Ascending aorta (tissue), 2 donors: ENCODE measurements at regions not wholly inside any gene's neighbourhood (a gene's known extent, or its start where the extent isn't known, plus 50 kb on each side); places are given as distances from the start of the nearest gene placed in this dataset.
"Not testable (repeated sequence)": the region's sequence is repeated elsewhere in the genome, so short reads cannot be mapped to it uniquely, and the experiment has no call there.

Experiments
- DNase-seq, 2 donors: peaks; one replicate each; pipeline ENCODE4 v3.0.0-alpha.2; 2019; ENCODE audit warnings: low spot score in 2 of 2
- H3K27ac ChIP-seq, 2 donors: fragments of 200-600 bp; sonication (generic); one replicate each; pipeline ENCODE4 v1.5.1; 2016 to 2017; ENCODE audit warnings: mild to moderate bottlenecking in 1 of 2
- H3K27me3 ChIP-seq: fragments of 200-600 bp; sonication (generic); one replicate; pipeline ENCODE4 v1.5.1; 2017
- H3K36me3 ChIP-seq, 2 donors: fragments of 200-600 bp; sonication (generic); one replicate each; pipeline ENCODE4 v1.5.1; 2016
- H3K4me1 ChIP-seq, 2 donors: fragments of 200-600 bp; sonication (generic); one replicate each; pipeline ENCODE4 v1.5.1; 2016 to 2017; ENCODE audit warnings: mild to moderate bottlenecking in 1 of 2
- H3K4me3 ChIP-seq, 2 donors: fragments of 200-600 bp; sonication (generic); one replicate each; pipeline ENCODE4 v1.5.1; 2016 to 2017; ENCODE audit warnings: mild to moderate bottlenecking in 1 of 2
- H3K9me3 ChIP-seq, 2 donors: fragments of 200-600 bp; sonication (generic); one replicate each; pipeline ENCODE4 v1.5.1; 2016
- intact Hi-C: fragments of 100-400 bp; cut with DNase I; formaldehyde crosslinking; loops from one replicate; pipeline ENCODE4 v1.15.1; 2023
- TF ChIP-seq, protein P1 (sequence below), 3 experiments: fragments of 200-600 bp in 2 of 3; fragments of 450-650 bp in 1 of 3; sonication (generic) in 2 of 3; IDR thresholded peaks; one replicate each; pipeline ENCODE4 v1.5.1; 2016 to 2019; ENCODE audit warnings: antibody characterized with exemption in 3 of 3, mild to moderate bottlenecking in 1 of 3, moderate library complexity in 1 of 3

DNA sequence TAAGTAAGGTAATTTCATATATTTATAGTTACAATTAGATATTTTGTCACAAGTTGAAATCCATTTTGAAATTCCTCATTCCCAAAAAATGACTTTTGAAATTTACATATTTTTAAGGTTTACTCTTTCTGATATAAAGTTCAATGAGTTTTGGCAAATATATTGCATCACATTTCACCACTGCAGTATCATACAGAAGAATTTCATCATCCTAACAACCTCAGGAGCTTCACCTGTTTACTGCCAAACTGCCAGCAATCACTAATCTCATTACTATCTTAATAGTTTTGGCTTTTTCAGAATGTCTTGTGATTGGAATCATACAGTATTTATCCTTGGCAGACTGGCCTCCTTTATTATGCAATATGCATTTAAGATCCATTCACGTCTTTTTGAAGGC, 1578.9 kb downstream of the REEP3 start:
- DNase-seq: no peak
- H3K27me3 ChIP-seq: no peaks in the 10 kb centered on the region
- intact Hi-C loops: no loop called here
- no peaks in the 10 kb centered on the region for H3K9me3 ChIP-seq
- no peak overlapping the region for H3K27ac ChIP-seq
- TF ChIP-seq, protein P1, sequence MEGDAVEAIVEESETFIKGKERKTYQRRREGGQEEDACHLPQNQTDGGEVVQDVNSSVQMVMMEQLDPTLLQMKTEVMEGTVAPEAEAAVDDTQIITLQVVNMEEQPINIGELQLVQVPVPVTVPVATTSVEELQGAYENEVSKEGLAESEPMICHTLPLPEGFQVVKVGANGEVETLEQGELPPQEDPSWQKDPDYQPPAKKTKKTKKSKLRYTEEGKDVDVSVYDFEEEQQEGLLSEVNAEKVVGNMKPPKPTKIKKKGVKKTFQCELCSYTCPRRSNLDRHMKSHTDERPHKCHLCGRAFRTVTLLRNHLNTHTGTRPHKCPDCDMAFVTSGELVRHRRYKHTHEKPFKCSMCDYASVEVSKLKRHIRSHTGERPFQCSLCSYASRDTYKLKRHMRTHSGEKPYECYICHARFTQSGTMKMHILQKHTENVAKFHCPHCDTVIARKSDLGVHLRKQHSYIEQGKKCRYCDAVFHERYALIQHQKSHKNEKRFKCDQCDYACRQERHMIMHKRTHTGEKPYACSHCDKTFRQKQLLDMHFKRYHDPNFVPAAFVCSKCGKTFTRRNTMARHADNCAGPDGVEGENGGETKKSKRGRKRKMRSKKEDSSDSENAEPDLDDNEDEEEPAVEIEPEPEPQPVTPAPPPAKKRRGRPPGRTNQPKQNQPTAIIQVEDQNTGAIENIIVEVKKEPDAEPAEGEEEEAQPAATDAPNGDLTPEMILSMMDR (IDR thresholded peaks at IDR 0.05): no peak
- H3K4me1 ChIP-seq: no peaks in the 10 kb centered on the region
- no peak overlapping the region for H3K4me3 ChIP-seq
- H3K36me3 ChIP-seq: no peaks in the 10 kb centered on the region

DNA sequence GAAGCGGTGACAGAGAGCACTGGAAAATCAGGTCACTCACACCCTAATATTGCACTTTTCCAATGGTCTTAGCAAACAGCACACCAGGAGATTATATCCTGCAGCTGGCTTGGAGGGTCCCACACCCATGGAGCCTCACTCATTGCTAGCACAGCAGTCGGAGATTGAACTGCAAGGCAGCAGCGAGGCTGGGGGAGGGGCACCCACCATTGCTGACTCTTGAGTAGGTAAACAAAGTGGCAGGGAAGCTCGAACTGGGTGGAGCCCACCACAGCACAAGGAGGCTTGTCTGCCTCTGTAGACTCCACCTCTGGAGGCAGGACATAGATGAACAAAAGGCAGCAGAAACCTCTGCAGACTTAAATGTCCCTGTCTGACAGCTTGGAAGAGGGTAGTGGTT, 1579.7 kb downstream of the REEP3 start:
- H3K9me3 ChIP-seq, DNase-seq, H3K4me3 ChIP-seq, H3K27ac ChIP-seq, H3K27me3 ChIP-seq, H3K4me1 ChIP-seq, intact Hi-C loops, H3K36me3 ChIP-seq: not testable (repeated sequence)

DNA sequence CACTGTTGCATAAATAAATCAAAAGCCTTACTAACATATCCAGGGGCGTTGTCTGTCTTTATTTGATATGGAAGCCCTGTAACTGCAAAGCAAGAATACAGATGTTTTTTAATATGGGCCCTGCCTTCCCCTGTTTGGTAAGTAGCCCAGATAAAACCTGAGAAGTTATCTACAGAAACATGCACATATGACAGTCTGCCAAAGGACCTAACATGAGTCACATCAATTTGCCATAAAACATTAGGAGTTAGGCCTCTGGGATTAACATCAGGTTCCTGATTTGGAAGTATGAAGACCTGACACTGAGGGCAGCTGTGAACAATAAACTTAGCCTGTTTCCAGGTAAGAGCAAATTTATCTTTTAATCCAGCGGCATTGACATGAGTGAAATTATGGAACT, 1588.8 kb downstream of the REEP3 start:
- Histone ChIP-seq H3K4me3 (no peak overlapping the region), H3K4me1 (no peaks in the 10 kb centered on the region), H3K9me3 (no peaks in the 10 kb centered on the region), H3K27me3 (no peaks in the 10 kb centered on the region), H3K36me3 (no peaks in the 10 kb centered on the region), H3K27ac (no peak overlapping the region)
- intact Hi-C loops: no loop called here
- TF ChIP-seq, protein P1 (IDR thresholded peaks at IDR 0.05): no peak
- DNase-seq: no peak

DNA sequence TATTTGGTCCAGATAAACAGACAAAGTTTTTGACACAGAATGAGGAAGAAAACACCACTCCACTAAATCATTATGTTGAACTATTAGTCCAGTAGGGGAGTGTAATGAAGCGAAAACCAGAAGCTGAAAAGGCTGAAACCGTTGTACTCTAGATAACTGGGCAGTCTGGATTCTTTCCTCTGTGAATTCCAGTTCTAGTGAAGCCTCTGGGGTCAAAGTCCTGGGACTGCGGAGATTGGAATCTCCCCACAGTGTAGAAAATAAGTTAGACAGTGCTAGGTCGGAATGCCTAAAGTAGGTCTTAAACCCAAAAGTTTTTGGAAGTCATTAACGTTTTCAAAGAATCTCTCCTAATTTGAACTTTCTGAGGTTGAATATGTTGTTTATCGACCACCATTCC, 1589.9 kb downstream of the REEP3 start:
- H3K4me1 ChIP-seq, H3K27ac ChIP-seq, H3K27me3 ChIP-seq, DNase-seq, H3K9me3 ChIP-seq, intact Hi-C loops, H3K4me3 ChIP-seq, H3K36me3 ChIP-seq: not testable (repeated sequence)

DNA sequence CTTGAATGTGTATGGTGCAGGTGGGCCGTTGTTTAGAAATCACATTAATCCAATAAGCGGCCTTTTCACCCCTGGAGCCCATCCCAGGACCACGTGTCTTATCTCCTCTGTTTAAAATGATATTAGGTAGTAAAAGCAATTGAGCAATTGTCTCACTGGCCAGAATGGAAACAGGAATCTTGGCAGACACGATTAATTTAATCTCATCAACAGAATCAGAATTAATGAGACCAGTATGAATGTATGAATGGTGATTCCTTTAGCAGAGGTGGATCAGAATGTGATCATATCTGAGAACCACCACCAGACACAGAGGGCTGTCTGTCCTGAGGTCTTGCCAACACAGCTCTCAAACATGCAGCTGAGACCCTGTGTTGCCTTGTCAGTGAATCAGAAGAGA, 1591.4 kb downstream of the REEP3 start:
- intact Hi-C loops: no loop called here
- no peak for DNase-seq
- no peak overlapping the region for H3K27ac ChIP-seq
- TF ChIP-seq, protein P1 (IDR thresholded peaks at IDR 0.05): no peak
- no peaks in the 10 kb centered on the region for H3K36me3 ChIP-seq
- no peaks in the 10 kb centered on the region for H3K4me1 ChIP-seq
- H3K9me3 ChIP-seq: no peaks in the 10 kb centered on the region
- no peak overlapping the region for H3K4me3 ChIP-seq
- no peaks in the 10 kb centered on the region for H3K27me3 ChIP-seq

DNA sequence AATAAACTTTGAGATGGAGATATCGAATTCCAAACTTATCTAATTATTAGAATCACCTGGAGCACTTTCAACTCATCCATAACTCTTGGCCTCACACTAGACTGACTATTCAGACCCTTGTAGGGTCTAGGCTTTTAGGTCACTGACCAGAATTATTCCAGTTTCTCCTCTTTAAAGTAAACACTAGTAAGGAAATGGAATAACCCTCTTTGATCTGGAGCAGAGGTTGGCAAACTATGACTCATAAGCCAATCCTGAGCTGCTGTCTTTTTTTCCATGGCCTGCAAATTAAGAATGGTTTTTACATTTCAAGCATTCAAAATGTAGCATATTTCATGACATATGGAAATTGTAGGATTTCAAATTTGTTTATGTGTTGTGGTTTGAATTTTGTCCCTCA, 1601.9 kb downstream of the REEP3 start:
- H3K27me3 ChIP-seq: no peaks in the 10 kb centered on the region
- H3K27ac ChIP-seq: no peak overlapping the region
- H3K36me3 ChIP-seq: no peaks in the 10 kb centered on the region
- H3K4me1 ChIP-seq: no peaks in the 10 kb centered on the region
- TF ChIP-seq, protein P1 (IDR thresholded peaks at IDR 0.05): no peak
- H3K9me3 ChIP-seq: no peaks in the 10 kb centered on the region
- no peak overlapping the region for H3K4me3 ChIP-seq
- intact Hi-C loops: no loop called here
- DNase-seq: no peak

DNA sequence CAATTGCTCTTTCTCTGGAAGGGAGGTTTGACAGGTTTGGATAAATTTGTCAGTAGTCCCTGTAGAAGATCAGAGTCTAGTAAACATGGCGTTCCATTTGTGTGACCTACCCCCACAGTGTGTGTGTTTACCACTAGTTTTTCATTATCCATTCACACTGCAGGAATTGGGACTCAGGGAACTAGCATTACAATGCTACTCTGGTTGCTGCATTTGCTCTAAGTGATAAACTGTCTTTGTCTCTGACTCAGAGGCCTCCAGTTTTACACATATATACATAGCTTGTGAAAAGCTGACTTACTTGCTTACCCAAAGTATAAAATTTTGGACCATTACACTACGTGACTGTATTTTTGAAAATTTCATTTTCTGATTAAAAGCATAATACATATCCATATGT, 1604.0 kb downstream of the REEP3 start:
- TF ChIP-seq, protein P1 (IDR thresholded peaks at IDR 0.05): no peak
- Histone ChIP-seq H3K4me3 (no peak overlapping the region), H3K27ac (no peak overlapping the region), H3K27me3 (no peaks in the 10 kb centered on the region), H3K9me3 (no peaks in the 10 kb centered on the region), H3K4me1 (no peaks in the 10 kb centered on the region), H3K36me3 (no peaks in the 10 kb centered on the region)
- no peak for DNase-seq
- intact Hi-C loops: no loop called here
